Activated CD4-positive, CD25-positive, alpha-beta regulatory T cell treated with anti-CD3 and anti-CD28 coated beads, Interleukin-2, amount 50 U/mL, for 72 hours (primary cell): ENCODE measurements at regions not wholly inside any gene's neighbourhood (a gene's known extent, or its start where the extent isn't known, plus 50 kb on each side); places are given as distances from the start of the nearest gene placed in this dataset.
A peak's percentile ranks its signal among the peaks of the same experiment; 100 is the strongest.

Experiments used
- DNase-seq: peaks from one replicate; pipeline ENCODE4 v3.0.0; 2021

DNA sequence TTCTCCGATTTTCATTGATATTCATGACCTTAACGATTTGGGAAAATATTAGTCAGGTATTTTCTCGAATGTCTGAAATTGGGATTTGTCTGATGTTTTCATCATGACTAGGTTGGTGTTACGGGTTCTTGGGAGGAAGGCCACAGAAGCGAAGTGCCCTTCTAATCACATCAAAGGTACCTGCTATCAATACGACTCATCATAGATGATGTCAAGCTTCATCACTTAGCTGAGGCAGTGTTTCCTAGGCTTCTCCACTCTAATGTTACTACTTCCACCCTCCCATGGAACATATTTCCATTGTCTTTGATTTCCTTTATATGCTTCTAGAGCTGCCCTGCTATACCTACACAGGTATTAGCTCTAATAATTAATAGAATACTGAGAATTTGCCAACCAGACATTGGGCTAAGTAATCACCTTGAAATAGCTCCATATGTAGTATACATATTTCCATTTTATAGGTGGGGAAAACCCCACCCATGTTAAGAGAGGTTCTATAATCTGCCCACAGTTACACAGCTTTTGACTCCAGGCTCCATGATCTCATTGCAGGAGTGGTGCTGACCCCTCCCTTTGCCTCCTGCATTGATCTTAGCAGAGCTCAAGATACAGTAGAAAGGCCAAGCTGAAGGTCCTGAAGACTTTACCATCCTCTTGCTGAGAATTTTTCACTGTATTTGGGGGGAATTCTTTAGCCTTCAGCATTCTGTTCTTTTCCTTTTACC lies 238.6 kb upstream of the ADAMTSL1 start:
- DNase-seq: no peak

DNA sequence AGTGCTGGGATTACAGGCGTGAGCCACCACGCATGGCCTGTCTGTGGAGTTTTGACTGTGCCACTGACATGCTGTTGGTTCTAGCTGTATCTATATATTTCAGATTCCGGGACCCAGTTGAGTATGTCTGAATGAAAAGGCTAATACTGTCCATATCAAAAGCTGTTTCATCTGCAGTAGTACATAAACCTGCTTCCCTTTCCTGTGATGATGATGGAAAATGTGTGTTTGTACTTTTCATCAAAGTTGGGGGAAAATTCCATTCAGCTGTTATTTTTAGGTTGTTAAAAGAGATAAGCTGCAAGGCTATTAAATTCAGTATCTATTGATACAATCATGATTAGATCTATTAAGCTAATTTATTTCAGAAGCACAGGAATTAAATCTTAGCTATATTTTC lies 237.6 kb upstream of the ADAMTSL1 start:
- DNase-seq: no peak

DNA sequence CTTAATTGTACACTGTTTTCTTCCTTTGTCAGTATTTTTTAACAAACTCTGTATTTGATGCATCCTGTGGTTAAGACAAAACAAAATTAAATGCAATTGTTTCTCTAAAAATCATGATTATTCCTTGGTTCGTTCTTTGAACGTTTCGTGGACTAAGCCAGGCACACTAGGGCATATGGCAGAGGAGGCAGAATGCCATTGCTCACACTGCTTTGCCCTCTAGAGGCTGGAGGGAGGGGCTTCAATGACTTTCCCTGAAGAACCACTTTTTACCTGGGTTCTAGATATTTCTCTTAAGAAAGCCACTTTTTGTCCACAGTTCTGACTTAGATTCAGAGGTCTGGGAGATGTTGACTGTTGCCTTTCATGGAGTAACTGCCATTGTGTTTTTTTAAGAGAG lies 236.2 kb upstream of the ADAMTSL1 start:
- no peak for DNase-seq

GRCh38 chr9:18238254-18238653 lies 235.7 kb upstream of the ADAMTSL1 start:
- no peak for DNase-seq

DNA sequence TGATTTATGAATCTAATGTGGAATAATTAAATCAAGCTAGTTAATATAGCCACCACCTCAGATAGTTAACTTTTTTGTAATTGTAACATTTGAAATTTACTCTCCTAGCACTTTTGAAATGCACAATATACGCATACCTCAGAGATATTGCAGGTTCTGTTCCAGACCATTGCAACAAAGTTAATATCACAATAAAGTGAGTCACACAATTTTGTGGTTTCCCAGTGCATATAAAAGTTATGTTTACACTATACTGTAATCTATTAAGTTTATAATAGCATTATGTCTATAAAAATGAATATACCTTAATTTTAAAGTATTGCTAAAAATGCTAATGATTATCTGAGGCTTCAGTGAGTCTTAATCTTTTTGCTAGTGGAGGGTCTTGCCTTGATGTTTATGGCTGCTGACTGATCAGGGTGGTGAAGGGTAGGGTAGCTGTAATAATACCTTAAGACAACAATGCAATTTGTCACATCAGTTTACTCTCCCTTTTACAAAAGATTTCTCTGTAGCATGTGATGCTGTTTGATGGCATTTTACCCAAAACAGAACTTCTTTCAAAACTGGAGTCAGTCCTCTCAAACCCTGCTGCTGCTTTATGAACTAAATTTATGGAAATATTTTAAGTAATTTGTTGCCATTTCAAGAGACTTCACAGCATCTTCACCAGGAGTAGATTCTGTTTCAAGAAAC lies 235.1 kb upstream of the ADAMTSL1 start:
- DNase-seq: no peak

- no peak for DNase-seq
These were observed 233.7 kb upstream of the ADAMTSL1 start for GRCh38 chr9:18240213-18240612.

- DNase-seq: no peak
These were observed 228.0 kb upstream of the ADAMTSL1 start for GRCh38 chr9:18245911-18246310.

DNA sequence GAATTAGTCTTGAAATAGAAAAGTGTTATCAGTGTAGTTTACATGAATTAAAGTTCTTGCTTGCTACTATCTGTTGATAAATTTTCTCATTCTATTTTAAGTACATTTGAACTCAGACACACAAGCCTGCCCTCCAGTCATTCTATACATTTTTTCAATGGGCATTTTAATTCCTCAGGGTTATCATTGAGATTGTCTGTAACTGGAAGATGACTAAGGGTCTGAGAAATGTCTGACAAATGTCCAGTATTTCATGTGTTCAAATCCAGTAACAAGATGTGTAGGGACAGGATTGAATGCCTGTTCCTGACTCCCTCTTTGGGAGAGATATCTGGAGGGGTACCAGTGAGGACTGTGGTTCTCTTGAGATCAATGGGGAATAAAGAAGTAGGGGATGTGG lies 223.9 kb upstream of the ADAMTSL1 start:
- no peak for DNase-seq

DNA sequence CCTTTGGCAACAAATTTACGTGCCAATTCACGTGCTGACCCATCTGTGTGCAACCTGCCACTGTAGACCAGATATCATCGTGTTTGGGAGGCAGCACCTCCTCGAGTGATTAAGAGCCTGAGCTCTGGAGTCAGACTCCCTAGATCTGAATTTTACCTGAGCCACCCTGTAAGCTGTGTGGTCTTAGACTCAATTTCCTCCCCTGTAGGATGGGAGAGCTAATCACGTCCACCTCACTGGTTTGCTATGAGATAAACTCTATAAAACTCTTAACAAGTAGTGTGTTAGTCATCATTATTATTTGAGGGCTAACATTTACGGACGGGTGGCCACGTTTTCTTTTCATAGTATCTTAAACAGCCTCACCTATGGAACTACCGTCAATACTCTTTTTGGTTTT lies 220.0 kb upstream of the ADAMTSL1 start:
- no peak for DNase-seq

DNA sequence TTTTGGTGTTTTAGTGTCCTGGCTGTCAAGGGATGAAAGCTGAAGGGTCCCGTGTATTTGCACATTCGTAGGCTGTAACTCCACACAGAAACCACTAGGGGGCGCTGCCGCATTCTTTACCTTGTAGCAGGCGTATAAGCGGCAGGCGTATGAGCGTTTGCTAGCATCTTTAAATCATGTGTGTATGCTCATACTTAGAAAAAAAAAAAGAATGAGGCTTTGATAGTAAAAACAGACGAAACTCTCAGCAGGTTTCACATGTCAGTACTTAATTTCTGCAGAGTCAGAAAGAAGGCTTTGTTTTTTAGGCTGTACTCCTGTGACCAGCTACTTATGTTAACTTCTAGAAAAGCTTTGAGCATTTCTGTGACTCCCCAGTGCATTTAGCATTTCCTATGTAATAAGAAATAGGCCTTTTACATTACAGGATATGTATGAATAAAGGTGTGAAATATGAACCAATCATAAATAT lies 218.8 kb upstream of the ADAMTSL1 start:
- DNase-seq: peak; percentile 68

DNA sequence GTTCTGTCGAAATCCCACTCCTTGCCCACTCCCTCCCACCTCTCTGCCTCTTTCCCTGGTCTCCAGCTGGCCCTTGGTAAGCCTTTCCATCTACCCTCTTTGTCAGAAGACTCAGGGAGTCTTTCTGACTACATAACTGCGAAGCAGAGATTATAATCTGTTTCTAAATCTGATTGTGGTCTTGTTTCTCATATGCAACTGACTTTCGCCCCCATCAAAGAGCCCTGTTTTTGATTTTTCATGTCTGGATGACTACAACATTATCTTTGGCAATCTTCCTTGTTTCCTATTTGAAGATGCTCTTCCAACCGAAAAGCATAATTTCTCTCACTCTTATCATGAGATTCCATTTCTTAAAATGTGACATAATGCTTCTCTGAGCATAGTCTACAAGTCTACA lies 218.2 kb upstream of the ADAMTSL1 start:
- DNase-seq: no peak

DNA sequence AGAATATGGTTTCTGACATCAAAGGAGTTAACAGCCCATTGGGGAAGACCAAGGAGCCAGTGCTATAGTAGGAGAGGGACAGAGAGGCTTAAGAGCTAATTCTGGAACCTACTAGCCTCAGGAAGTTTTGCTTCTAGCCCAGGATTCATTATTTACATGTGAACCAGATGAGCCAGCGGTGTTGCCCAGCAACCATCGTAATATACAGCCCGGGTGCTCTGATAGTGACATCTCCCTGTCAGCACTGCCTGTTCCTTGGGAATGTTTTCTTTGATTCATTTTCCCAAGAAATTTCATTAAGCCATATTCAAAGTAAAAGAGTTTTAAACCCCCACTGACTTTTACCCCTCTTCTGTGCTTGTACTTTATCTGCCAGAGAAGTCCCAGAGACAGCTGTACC lies 217.4 kb upstream of the ADAMTSL1 start:
- no peak for DNase-seq

DNA sequence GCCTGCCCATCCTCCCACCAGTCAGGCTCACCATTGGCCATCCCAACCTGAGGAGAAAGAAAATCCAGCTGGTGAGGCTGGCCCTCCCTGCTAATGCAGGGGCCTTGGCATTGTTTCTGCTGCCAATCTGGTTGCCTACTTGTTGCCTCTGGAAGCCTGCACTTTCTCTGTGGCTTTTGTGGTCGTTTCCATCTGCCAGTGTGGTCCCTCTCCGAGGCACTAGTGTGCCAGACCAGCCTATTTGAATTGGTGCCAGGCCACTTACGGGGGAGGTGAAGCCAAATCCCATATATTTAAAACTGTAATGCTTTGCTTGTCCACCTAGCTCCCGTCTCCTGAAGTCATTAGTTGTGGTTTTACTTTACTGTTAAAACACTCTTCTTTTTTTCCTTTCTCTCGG lies 213.4 kb upstream of the ADAMTSL1 start:
- no peak for DNase-seq

DNA sequence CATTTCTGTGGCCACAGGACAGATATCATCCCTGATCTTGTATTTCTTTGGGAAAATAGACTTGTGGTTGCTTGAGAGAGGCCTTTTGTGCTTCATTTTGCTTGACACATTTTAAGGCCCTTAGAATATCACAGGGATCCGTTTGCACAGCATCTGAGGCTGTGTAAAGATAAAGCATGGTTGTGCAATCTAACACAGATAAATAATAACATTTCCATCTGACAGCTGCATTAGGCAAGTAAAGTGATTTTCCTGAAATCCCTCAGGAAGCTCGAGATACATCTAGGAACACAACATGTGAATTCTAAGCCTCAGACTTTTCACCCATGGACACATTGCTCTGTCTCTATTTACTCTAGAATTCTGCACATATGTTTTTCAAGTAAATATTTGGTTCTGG lies 212.8 kb upstream of the ADAMTSL1 start:
- DNase-seq: no peak

GRCh38 chr9:18263377-18263776 lies 210.6 kb upstream of the ADAMTSL1 start:
- no peak for DNase-seq

GRCh38 chr9:18268381-18268780 lies 205.6 kb upstream of the ADAMTSL1 start:
- no peak for DNase-seq

DNA sequence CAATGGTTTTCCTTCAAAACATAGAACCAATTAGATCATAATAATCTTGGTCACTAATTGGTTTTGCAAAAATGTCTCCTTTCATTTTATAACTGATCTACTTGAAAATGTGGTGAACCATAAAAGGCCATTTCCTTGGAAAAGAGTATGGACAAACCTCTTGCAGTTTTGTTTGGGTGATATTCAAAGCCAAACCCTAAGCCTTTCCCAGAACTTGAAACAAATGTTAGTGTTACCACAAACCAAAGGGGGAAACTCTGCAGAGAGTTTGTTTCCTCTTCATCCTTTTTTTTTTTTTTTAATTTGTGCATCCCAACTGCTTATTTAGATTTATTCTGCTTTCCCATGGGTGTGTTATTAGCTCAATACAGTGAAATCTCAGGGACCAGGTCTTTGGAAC lies 204.4 kb upstream of the ADAMTSL1 start:
- no peak for DNase-seq

DNA sequence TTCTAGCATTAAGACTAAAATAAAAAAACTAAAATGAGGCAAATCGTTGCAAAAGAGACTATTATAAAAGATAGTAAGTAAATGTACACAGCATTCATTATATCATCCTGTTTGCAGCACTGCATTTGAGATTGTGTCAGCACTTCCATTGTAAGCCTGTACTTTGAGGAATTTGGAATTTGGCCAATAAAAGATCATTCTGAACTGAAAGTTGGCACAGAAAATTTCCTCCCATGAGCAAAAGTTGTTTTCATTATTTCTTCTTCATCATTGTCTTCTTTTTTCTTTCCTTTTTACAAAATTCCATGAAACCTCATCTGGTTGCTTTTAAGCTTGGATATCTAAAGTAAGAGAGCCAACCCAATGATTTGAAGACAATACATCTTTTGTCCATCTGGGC lies 199.3 kb upstream of the ADAMTSL1 start:
- no peak for DNase-seq

GRCh38 chr9:18275313-18275990 lies 198.5 kb upstream of the ADAMTSL1 start:
- no peak for DNase-seq

- DNase-seq: no peak
These were observed 192.7 kb upstream of the ADAMTSL1 start for GRCh38 chr9:18281291-18281690.

DNA sequence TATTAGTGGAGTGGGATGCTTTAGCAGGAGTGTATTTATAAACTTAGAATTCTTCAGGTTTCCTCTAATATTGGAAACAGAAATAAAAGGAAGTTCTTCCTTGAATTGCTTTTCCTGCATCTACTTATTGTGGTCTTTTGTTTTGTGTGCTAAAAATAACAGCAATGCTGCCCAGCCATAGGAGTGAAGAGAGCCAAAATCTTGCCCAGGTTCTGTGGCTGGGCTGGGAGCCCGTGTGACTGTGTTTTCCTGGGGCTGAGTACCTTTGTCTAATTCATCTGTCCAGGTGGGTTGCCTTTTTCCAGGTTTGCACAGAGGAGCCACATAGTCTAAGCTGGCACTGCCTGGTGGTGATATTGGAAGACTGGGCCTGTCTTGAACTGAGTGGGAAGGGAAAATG lies 179.7 kb upstream of the ADAMTSL1 start:
- no peak for DNase-seq

- no peak for DNase-seq
These were observed 177.3 kb upstream of the ADAMTSL1 start for GRCh38 chr9:18296702-18297055.

- no peak for DNase-seq
These were observed 176.7 kb upstream of the ADAMTSL1 start for GRCh38 chr9:18297056-18297841.
